ENCODE measurements at regions not wholly inside any gene's neighbourhood (a gene's known extent, or its start where the extent isn't known, plus 50 kb on each side); places are given as distances from the start of the nearest gene placed in this dataset.

- no peak for TF ChIP-seq CTCF (IDR thresholded peaks at IDR 0.05; ENCODE audit: insufficient read depth, low read depth, low read length)
- no peak for TF ChIP-seq EZH2 (IDR thresholded peaks at IDR 0.05; ENCODE audit: insufficient read depth, low read length)
- Histone ChIP-seq H3K79me2 (ENCODE audit: insufficient read depth, low read length) (no peaks in the 10 kb centered on the region), H3K27me3 (ENCODE audit: insufficient read depth, low read length) (no peaks in the 10 kb centered on the region), H3K27ac (ENCODE audit: low read depth, low read length) (no peak overlapping the region), H3K4me1 (ENCODE audit: insufficient read depth, low read length) (peaks cover 8% of the 10 kb centered on the region), H3K9me3 (ENCODE audit: insufficient read depth, low read depth, low read length) (no peaks in the 10 kb centered on the region), H3K9ac (ENCODE audit: low read length) (no peak overlapping the region), H3K4me3 (ENCODE audit: insufficient read depth, low read depth, low read length) (no peak overlapping the region), H3K36me3 (ENCODE audit: insufficient read depth, low read length) (no peaks in the 10 kb centered on the region), H4K20me1 (ENCODE audit: insufficient read depth, low read length) (no peaks in the 10 kb centered on the region), H2AFZ (ENCODE audit: low read depth, low read length) (no peak overlapping the region), H3K4me2 (ENCODE audit: low read length) (no peak overlapping the region)
- Mint-ChIP-seq H3K27me3 (ENCODE audit: low read depth, unreplicated experiment) (no peaks in the 10 kb centered on the region), H3K36me3 (ENCODE audit: low read depth, unreplicated experiment) (no peaks in the 10 kb centered on the region), H3K4me3 (ENCODE audit: unreplicated experiment) (no peak overlapping the region), H3K9me3 (ENCODE audit: unreplicated experiment) (no peaks in the 10 kb centered on the region), H3K27ac (ENCODE audit: unreplicated experiment) (no peak overlapping the region), H3K4me1 (ENCODE audit: low read depth, unreplicated experiment) (peaks cover 21% of the 10 kb centered on the region)
- DNase-seq (ENCODE audit: low read depth) = no peak
- no peak for FAIRE-seq
Observed at GRCh38 chr6:132068766-132069165, 117.6 kb upstream of the CCN2 start.

GRCh38 chr6:132067286-132067685, 116.1 kb upstream of the CCN2 start:
- no peak overlapping the region for H3K27ac Mint-ChIP-seq (ENCODE audit: unreplicated experiment)

More at GRCh38 chr6:132067286-132067685, 116.1 kb upstream of the CCN2 start:
- Histone ChIP-seq H4K20me1 (ENCODE audit: insufficient read depth, low read length) (no peaks in the 10 kb centered on the region), H3K4me1 (ENCODE audit: insufficient read depth, low read length) (peaks cover 23% of the 10 kb centered on the region), H3K79me2 (ENCODE audit: insufficient read depth, low read length) (no peaks in the 10 kb centered on the region), H3K36me3 (ENCODE audit: insufficient read depth, low read length) (no peaks in the 10 kb centered on the region), H2AFZ (ENCODE audit: low read depth, low read length) (no peak overlapping the region), H3K27me3 (ENCODE audit: insufficient read depth, low read length) (no peaks in the 10 kb centered on the region), H3K27ac (ENCODE audit: low read depth, low read length) (no peak overlapping the region), H3K9me3 (ENCODE audit: insufficient read depth, low read depth, low read length) (no peaks in the 10 kb centered on the region), H3K9ac (ENCODE audit: low read length) (no peak overlapping the region), H3K4me3 (ENCODE audit: insufficient read depth, low read depth, low read length) (no peak overlapping the region), H3K4me2 (ENCODE audit: low read length) (no peak overlapping the region)
- peaks cover 36% of the 10 kb centered on the region for H3K4me1 Mint-ChIP-seq (ENCODE audit: low read depth, unreplicated experiment)
- DNase-seq (ENCODE audit: low read depth) (no peak), FAIRE-seq (no peak)
- TF ChIP-seq CTCF (IDR thresholded peaks at IDR 0.05; ENCODE audit: insufficient read depth, low read depth, low read length) (no peak), EZH2 (IDR thresholded peaks at IDR 0.05; ENCODE audit: insufficient read depth, low read length) (no peak)
- no peaks in the 10 kb centered on the region for H3K9me3 Mint-ChIP-seq (ENCODE audit: unreplicated experiment)
- no peak overlapping the region for H3K4me3 Mint-ChIP-seq (ENCODE audit: unreplicated experiment)
- H3K27me3 Mint-ChIP-seq (ENCODE audit: low read depth, unreplicated experiment) = no peaks in the 10 kb centered on the region
- no peaks in the 10 kb centered on the region for H3K36me3 Mint-ChIP-seq (ENCODE audit: low read depth, unreplicated experiment)
